BLaER1 treated with 17β-estradiol and CSF1 and Interleukin-3, amounts not matched to agents 10 nM and 100 nM (cell line): ENCODE measurements at regions not wholly inside any gene's neighbourhood (a gene's known extent, or its start where the extent isn't known, plus 50 kb on each side); places are given as distances from the start of the nearest gene placed in this dataset.

Experiments
- H3K27ac ChIP-seq, 11 experiments: shearing (Covaris generic); formaldehyde crosslinking; 2 replicates each; pipeline ENCODE4 v1.8.1; 2022
- H3K27me3 ChIP-seq, 11 experiments: shearing (Covaris generic); formaldehyde crosslinking; 2 replicates each; pipeline ENCODE4 v1.8.1; 2022
- H3K36me3 ChIP-seq, 11 experiments: shearing (Covaris generic); formaldehyde crosslinking; 2 replicates each; pipeline ENCODE4 v1.8.1; 2022
- H3K4me1 ChIP-seq, 10 experiments: shearing (Covaris generic); formaldehyde crosslinking; 2 replicates each; pipeline ENCODE4 v1.8.1; 2022
- H3K4me2 ChIP-seq, 11 experiments: shearing (Covaris generic); formaldehyde crosslinking; 2 replicates each; pipeline ENCODE4 v1.8.1; 2022
- H3K4me3 ChIP-seq, 10 experiments: shearing (Covaris generic); formaldehyde crosslinking; 2 replicates each; pipeline ENCODE4 v1.8.1; 2022
- H3K9ac ChIP-seq, 11 experiments: shearing (Covaris generic); formaldehyde crosslinking; 2 replicates each; pipeline ENCODE4 v1.8.1; 2022
- H3K9me3 ChIP-seq, 11 experiments: shearing (Covaris generic); formaldehyde crosslinking; replicated peaks in 1 of 11; 2 replicates each; pipeline ENCODE4 v1.8.1; 2022
- H4K20me1 ChIP-seq, 11 experiments: shearing (Covaris generic); formaldehyde crosslinking; 2 replicates each; pipeline ENCODE4 v1.8.1; 2022
- Cebpa-rat ChIP-seq, 11 experiments: shearing (Covaris generic); IDR thresholded peaks; 2 replicates each; pipeline ENCODE4 v1.8.1; 2022

DNA sequence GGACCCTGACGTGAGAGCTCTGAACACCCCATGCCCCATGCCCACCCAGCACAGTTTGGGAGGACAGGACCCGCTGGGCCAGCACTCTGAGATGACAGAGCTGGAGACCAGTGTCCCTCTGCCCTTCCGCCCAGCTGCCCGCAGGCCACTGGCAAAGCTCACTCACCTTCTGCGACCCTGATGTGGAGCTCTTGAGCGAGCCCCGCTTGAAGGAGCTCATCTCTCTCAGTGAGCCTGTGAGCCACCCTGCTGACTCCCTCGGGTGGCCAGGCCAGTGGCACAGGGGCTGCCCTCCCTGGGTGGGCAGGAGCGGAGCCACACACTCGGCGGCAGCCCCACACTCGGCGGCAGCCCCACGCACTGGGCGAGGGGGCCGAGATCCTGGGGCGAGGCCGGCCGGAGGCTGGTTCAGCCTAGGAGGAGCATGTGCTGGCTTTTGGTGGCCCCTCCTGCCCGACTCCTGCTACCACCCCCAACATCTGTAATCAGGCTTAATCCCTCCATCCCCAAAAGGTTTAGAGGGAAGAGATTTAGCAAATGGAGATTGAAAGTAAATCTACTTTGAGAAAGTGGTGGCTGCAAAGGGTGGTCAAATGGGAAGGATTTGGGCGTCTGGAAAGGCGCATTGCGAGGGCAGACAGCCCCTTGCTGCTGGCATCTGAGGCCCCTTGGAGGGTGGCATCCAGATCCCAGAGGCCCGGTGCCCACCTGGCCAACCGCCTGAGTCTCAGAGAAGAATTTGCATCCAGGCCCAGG is 59.4 kb upstream of the TRPM1 start:
- no peaks in the 10 kb centered on the region for H3K36me3 ChIP-seq
- no peaks in the 10 kb centered on the region for H3K27me3 ChIP-seq
- H3K4me2 ChIP-seq = no peak overlapping the region
- no peak for TF ChIP-seq Cebpa-rat (IDR thresholded peaks at IDR 0.05)
- H3K27ac ChIP-seq = no peak overlapping the region
- H3K9me3 ChIP-seq = no peaks in the 10 kb centered on the region
- H4K20me1 ChIP-seq = no peaks in the 10 kb centered on the region
- H3K9ac ChIP-seq = no peak overlapping the region
- H3K4me1 ChIP-seq = 0 out of 20 replicates have a peak, but pooled peaks cover 0 to 4% (median 0%) of the 10 kb centered on the region in 10 experiments
- no peak overlapping the region for H3K4me3 ChIP-seq

DNA sequence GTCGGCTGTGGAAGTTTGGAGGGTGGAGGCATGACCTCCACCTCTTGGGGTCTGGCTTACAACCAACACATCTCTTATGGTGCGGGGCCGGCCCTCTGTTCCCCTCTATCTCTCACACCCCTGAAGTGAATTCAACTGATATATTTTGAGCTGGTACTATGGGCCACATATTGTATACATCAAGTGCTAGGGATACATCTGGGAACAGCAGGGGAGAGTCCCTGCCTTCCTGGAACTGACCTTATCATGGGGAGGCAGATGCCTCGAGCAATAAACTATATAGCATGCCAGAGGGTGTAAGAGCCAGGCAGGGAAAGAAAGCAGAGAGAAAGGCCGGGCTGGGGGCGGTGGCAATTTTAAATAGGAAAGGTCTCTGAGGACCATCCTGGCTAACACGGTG is 60.4 kb upstream of the TRPM1 start:
- no peak for TF ChIP-seq Cebpa-rat (IDR thresholded peaks at IDR 0.05)
- Histone ChIP-seq H3K4me2 (no peak overlapping the region), H3K4me3 (no peak overlapping the region), H3K27me3 (no peaks in the 10 kb centered on the region), H3K36me3 (no peaks in the 10 kb centered on the region), H4K20me1 (no peaks in the 10 kb centered on the region), H3K9ac (no peak overlapping the region), H3K9me3 (no peaks in the 10 kb centered on the region), H3K4me1 (0 out of 20 replicates have a peak, but pooled peaks cover 0 to 4% (median 0%) of the 10 kb centered on the region in 10 experiments), H3K27ac (no peak overlapping the region)

GRCh38 chr15:31162721-31163510 is 61.4 kb upstream of the TRPM1 start:
- Histone ChIP-seq H3K36me3 (no peaks in the 10 kb centered on the region), H3K4me3 (no peak overlapping the region), H3K27ac (no peak overlapping the region), H3K9ac (no peak overlapping the region), H3K4me2 (no peak overlapping the region), H3K4me1 (0 out of 20 replicates have a peak, but pooled peaks cover 0 to 4% (median 0%) of the 10 kb centered on the region in 10 experiments), H3K9me3 (no peaks in the 10 kb centered on the region), H4K20me1 (no peaks in the 10 kb centered on the region), H3K27me3 (no peaks in the 10 kb centered on the region)
- TF ChIP-seq Cebpa-rat (IDR thresholded peaks at IDR 0.05) = no peak

DNA sequence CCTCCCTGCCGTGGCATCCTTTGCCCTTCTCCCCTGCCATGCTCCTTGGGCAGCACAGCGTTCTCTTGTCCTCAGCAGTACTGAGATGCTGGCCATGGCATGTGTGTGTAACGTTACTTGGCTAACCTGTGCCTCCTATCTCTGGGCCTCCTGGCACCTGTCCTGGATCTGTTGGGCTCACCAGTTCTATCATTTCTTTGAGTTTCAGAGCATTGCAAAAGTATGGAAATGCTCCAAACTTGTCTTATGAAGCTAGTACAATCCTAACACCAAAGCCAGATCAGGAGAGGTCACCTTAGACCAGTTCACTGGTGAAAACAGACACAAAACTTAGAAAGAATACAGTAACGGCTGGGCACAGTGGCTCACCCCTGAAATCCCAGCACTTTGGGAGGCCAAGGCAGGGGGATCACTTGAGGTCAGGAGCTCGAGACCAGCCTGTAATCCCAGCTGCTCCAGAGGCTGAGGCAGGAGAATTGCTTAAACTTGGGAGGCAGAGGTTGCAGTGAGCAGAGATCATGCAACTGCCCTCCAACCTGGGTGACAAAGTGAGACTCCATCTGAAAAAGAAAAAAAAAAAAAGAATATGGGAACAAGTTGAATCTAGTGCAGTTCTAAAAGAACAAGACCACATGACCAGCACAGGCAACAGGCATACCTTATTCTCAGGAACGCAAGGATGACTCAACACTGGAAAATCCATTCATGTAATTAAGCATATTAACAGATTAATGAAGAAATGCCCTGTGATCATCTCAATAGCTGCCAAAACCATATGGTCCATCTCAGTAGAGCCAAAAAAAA is 62.4 kb upstream of the TRPM1 start:
- no peak overlapping the region for H3K27ac ChIP-seq

DNA sequence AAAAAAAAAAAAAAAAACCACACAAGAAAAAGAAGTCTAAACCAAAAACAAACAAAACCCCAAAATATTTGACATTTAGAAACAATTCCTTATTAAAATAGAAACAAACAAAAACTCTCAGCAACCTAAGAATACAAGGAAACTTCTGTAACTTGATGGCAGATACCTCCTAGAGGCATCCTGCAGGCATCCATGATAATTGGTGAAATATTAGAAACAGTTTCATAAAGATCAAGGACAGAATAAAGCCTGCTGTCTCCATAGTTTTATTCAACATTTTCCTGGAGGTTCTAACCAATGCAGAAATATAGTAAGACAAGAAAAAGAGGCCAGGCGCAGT is 63.0 kb upstream of the TRPM1 start:
- no peaks in the 10 kb centered on the region for H3K27me3 ChIP-seq
- H3K4me3 ChIP-seq = no peak overlapping the region
- no peaks in the 10 kb centered on the region; a peak in 1 of 22 replicates for H3K9me3 ChIP-seq
- no peak overlapping the region for H3K27ac ChIP-seq
- 0 out of 20 replicates have a peak, but pooled peaks cover 0 to 4% (median 0%) of the 10 kb centered on the region in 10 experiments for H3K4me1 ChIP-seq
- H3K4me2 ChIP-seq = no peak overlapping the region
- no peak for TF ChIP-seq Cebpa-rat (IDR thresholded peaks at IDR 0.05)
- no peaks in the 10 kb centered on the region for H4K20me1 ChIP-seq
- no peaks in the 10 kb centered on the region for H3K36me3 ChIP-seq
- no peak overlapping the region for H3K9ac ChIP-seq

More for the DNA sequence above, 62.4 kb upstream of the TRPM1 start:
- TF ChIP-seq Cebpa-rat (IDR thresholded peaks at IDR 0.05) = no peak
- Histone ChIP-seq H3K27me3 (no peaks in the 10 kb centered on the region), H3K4me3 (no peak overlapping the region), H3K36me3 (no peaks in the 10 kb centered on the region), H4K20me1 (no peaks in the 10 kb centered on the region), H3K4me1 (0 out of 20 replicates have a peak, but pooled peaks cover 0 to 4% (median 0%) of the 10 kb centered on the region in 10 experiments), H3K9me3 (no peaks in the 10 kb centered on the region), H3K9ac (no peak overlapping the region), H3K4me2 (no peak overlapping the region)

GRCh38 chr15:31169558-31169957 is 68.0 kb upstream of the TRPM1 start:
- Histone ChIP-seq H3K4me3 (no peak overlapping the region), H3K9ac (no peak overlapping the region), H4K20me1 (no peaks in the 10 kb centered on the region)

GRCh38 chr15:31171731-31172130 is 70.2 kb upstream of the TRPM1 start:
- Histone ChIP-seq H3K4me1 (peaks cover 6 to 22% (median 18%) of the 10 kb centered on the region in 10 experiments; a peak in 18 of 20 replicates), H3K27ac (no peak overlapping the region), H3K9me3 (no peaks in the 10 kb centered on the region; a peak in 1 of 22 replicates), H3K27me3 (no peaks in the 10 kb centered on the region), H3K4me3 (no peak overlapping the region), H3K4me2 (no peak overlapping the region), H3K9ac (no peak overlapping the region), H3K36me3 (no peaks in the 10 kb centered on the region), H4K20me1 (no peaks in the 10 kb centered on the region)
- no peak for TF ChIP-seq Cebpa-rat (IDR thresholded peaks at IDR 0.05)

More at GRCh38 chr15:31169558-31169957, 68.0 kb upstream of the TRPM1 start:
- Histone ChIP-seq H3K27me3 (no peaks in the 10 kb centered on the region), H3K4me2 (no peak overlapping the region), H3K27ac (no peak overlapping the region), H3K9me3 (no peaks in the 10 kb centered on the region; a peak in 1 of 22 replicates), H3K36me3 (no peaks in the 10 kb centered on the region), H3K4me1 (peaks cover 0 to 11% (median 6%) of the 10 kb centered on the region in 10 experiments; a peak in 16 of 20 replicates)
- no peak for TF ChIP-seq Cebpa-rat (IDR thresholded peaks at IDR 0.05)

DNA sequence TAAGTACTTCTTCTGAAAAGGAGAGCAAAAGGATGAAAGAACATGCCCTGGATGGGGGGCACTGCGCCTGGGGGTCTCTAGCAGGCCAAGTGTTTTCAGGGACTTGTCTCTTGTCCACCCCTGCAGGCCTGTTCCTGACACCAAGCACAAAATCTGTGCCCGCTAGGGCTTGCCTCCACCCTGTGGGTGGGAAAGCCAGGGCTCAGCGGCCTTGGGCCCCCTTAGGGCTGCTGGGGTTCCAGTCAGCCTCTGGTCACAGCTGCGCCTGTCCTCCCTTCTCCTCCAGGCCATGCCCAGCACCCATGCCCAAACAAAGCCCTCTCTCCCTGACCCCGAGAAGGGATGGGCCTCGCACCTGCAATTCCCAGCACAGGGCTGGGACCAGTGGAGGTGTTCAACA is 71.1 kb upstream of the TRPM1 start:
- H3K4me1 ChIP-seq = peaks cover 9 to 21% (median 18%) of the 10 kb centered on the region in 10 experiments
- no peaks in the 10 kb centered on the region for H3K36me3 ChIP-seq
- no peaks in the 10 kb centered on the region; a peak in 1 of 22 replicates for H3K9me3 ChIP-seq
- no peak overlapping the region for H3K4me3 ChIP-seq
- no peaks in the 10 kb centered on the region for H4K20me1 ChIP-seq
- no peak overlapping the region for H3K9ac ChIP-seq
- no peak overlapping the region for H3K27ac ChIP-seq
- no peaks in the 10 kb centered on the region for H3K27me3 ChIP-seq
- TF ChIP-seq Cebpa-rat (IDR thresholded peaks at IDR 0.05) = no peak
- H3K4me2 ChIP-seq = no peak overlapping the region
